ENCODE measurements at regions not wholly inside any gene's neighbourhood (a gene's known extent, or its start where the extent isn't known, plus 50 kb on each side); places are given as distances from the start of the nearest gene placed in this dataset.

DNA sequence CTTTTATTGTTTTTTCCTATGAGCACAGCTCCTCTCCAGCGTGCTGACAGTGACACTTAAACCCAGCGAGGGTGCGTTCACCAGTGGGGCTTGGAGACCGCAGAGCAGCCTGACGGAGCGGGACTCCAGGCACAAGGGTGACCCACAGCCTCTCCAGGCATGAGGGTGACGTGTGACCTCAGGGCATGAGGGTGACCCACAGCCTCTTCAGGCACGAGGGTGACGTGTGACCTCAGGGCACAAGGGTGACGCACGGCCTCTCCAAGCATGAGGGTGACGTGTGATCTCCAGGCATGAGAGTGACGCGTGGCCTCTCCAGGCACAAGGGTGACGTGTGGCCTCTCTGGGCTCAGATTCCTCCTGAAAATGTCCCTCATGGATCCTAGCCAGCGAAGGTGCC, 164.3 kb upstream of the TCERG1L start:
- Mint-ChIP-seq H3K4me1 (no peaks in the 10 kb centered on the region), H3K36me3 (no peaks in the 10 kb centered on the region), H3K4me3 (no peak overlapping the region), H3K27ac (no peak overlapping the region), H3K9me3 (peaks cover 0 to 2% (median 0%) of the 10 kb centered on the region in 7 donors), H3K27me3 (ENCODE audit: low read depth in 3 of 3) (peaks cover 0 to 2% (median 1%) of the 10 kb centered on the region in 3 donors)
- Histone ChIP-seq H3K4me3 (replicated peaks in 1 of 3; ENCODE audit: low read depth in 2 of 3, low read length in 3 of 3) (no peak overlapping the region), H3K9me3 (replicated peaks in 1 of 2; ENCODE audit: control insufficient read depth in 1 of 2, insufficient read depth in 1 of 2, low read length in 2 of 2) (no peaks in the 10 kb centered on the region), H4K20me1 (ENCODE audit: insufficient read depth, low read length) (no peaks in the 10 kb centered on the region), H3K27ac (ENCODE audit: low read depth in 1 of 2, low read length in 2 of 2) (no peak overlapping the region), H3K36me3 (replicated peaks in 1 of 2; ENCODE audit: control insufficient read depth in 1 of 2, insufficient read depth in 2 of 2, low read length in 2 of 2) (no peaks in the 10 kb centered on the region), H2AFZ (ENCODE audit: insufficient read depth, low read depth, low read length, poor library complexity, severe bottlenecking) (no peak overlapping the region), H3K4me1 (ENCODE audit: control insufficient read depth in 1 of 2, insufficient read depth in 2 of 2, low read length in 2 of 2) (no peaks in the 10 kb centered on the region), H3K9ac (ENCODE audit: insufficient read depth, low read length, poor library complexity, severe bottlenecking) (no peak overlapping the region), H3K4me2 (replicated peaks; ENCODE audit: extremely low read depth, low read length, poor library complexity, severe bottlenecking) (no peak overlapping the region), H3K27me3 (ENCODE audit: control insufficient read depth in 2 of 2, insufficient read depth in 2 of 2, low read length in 2 of 2) (no peaks in the 10 kb centered on the region), H3K79me2 (ENCODE audit: insufficient read depth, low read length) (no peaks in the 10 kb centered on the region)
- TF ChIP-seq, protein P1, sequence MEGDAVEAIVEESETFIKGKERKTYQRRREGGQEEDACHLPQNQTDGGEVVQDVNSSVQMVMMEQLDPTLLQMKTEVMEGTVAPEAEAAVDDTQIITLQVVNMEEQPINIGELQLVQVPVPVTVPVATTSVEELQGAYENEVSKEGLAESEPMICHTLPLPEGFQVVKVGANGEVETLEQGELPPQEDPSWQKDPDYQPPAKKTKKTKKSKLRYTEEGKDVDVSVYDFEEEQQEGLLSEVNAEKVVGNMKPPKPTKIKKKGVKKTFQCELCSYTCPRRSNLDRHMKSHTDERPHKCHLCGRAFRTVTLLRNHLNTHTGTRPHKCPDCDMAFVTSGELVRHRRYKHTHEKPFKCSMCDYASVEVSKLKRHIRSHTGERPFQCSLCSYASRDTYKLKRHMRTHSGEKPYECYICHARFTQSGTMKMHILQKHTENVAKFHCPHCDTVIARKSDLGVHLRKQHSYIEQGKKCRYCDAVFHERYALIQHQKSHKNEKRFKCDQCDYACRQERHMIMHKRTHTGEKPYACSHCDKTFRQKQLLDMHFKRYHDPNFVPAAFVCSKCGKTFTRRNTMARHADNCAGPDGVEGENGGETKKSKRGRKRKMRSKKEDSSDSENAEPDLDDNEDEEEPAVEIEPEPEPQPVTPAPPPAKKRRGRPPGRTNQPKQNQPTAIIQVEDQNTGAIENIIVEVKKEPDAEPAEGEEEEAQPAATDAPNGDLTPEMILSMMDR (IDR thresholded peaks at IDR 0.05): no peak
- intact Hi-C loops (cut with micrococcal nuclease): no loop called here
- no peak for DNase-seq
- 88% methylated on average over 15 of the region's 16 CpGs for WGBS (ENCODE audit: insufficient coverage)

DNA sequence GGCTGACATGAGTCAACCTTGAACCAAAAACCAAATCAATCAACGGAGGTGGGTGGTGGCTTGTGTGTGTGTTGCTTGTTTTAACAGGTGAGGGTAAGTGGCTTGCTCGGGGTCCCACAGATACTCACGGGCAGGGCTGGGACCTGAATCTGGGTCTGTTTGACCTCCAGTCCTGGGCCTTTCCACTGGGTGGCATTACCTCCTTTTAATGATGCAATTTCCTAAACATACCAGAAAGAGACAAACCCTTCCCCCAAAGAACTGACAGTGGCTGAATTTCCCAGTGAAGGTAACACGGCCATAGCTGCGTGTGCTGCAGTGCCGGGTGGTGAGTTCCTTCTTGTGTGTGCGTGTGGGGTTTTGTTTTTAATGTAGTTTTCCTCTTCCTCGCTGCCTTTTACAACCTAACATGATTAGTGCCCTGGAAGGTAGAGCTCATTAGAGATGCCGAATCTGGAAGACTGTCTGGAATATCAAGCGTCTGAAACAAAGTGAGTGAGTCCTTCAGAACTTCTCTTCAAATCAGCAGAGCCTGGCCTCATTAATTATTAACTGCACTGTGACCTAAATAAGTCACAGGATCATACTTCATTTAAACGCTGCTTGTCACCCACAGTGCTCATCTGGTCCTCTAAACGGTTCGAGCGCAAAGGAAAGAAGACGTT, 166.1 kb upstream of the TCERG1L start:
- Mint-ChIP-seq H3K27me3 (ENCODE audit: low read depth in 3 of 3) (peaks cover 0 to 2% (median 1%) of the 10 kb centered on the region in 3 donors), H3K4me3 (no peak overlapping the region), H3K27ac (no peak overlapping the region), H3K36me3 (no peaks in the 10 kb centered on the region), H3K9me3 (peaks cover 0 to 2% (median 0%) of the 10 kb centered on the region in 7 donors), H3K4me1 (no peaks in the 10 kb centered on the region)
- Histone ChIP-seq H3K9me3 (replicated peaks in 1 of 2; ENCODE audit: control insufficient read depth in 1 of 2, insufficient read depth in 1 of 2, low read length in 2 of 2) (no peaks in the 10 kb centered on the region), H3K4me1 (ENCODE audit: control insufficient read depth in 1 of 2, insufficient read depth in 2 of 2, low read length in 2 of 2) (no peaks in the 10 kb centered on the region), H2AFZ (ENCODE audit: insufficient read depth, low read depth, low read length, poor library complexity, severe bottlenecking) (no peak overlapping the region), H3K27me3 (ENCODE audit: control insufficient read depth in 2 of 2, insufficient read depth in 2 of 2, low read length in 2 of 2) (no peaks in the 10 kb centered on the region), H4K20me1 (ENCODE audit: insufficient read depth, low read length) (no peaks in the 10 kb centered on the region), H3K4me2 (replicated peaks; ENCODE audit: extremely low read depth, low read length, poor library complexity, severe bottlenecking) (no peak overlapping the region), H3K79me2 (ENCODE audit: insufficient read depth, low read length) (no peaks in the 10 kb centered on the region), H3K36me3 (replicated peaks in 1 of 2; ENCODE audit: control insufficient read depth in 1 of 2, insufficient read depth in 2 of 2, low read length in 2 of 2) (no peaks in the 10 kb centered on the region), H3K9ac (ENCODE audit: insufficient read depth, low read length, poor library complexity, severe bottlenecking) (no peak overlapping the region), H3K4me3 (replicated peaks in 1 of 3; ENCODE audit: low read depth in 2 of 3, low read length in 3 of 3) (no peak overlapping the region), H3K27ac (ENCODE audit: low read depth in 1 of 2, low read length in 2 of 2) (no peak overlapping the region)
- TF ChIP-seq, protein P1 (IDR thresholded peaks at IDR 0.05): no peak
- intact Hi-C loops (cut with micrococcal nuclease): no loop called here
- 93% methylated on average over 7 of the region's 15 CpGs for WGBS (ENCODE audit: insufficient coverage)
- DNase-seq: no peak

Measured in CD14-positive monocyte (primary cell).